ACHN (cell line): ENCODE measurements at regions not wholly inside any gene's neighbourhood (a gene's known extent, or its start where the extent isn't known, plus 50 kb on each side); places are given as distances from the start of the nearest gene placed in this dataset.

Source experiments
- DNase-seq: peaks from one replicate; pipeline ENCODE4 v3.0.0-alpha.2; 2015
- in situ Hi-C: cut with HindIII; loops from 2 replicates; pipeline ENCODE4 v1.10.0; 2017; ENCODE audit warnings: low sequenced_read_pairs, low pct_ligation_motif_present, low pct_unique_long_range_greater_than_20kb

DNA sequence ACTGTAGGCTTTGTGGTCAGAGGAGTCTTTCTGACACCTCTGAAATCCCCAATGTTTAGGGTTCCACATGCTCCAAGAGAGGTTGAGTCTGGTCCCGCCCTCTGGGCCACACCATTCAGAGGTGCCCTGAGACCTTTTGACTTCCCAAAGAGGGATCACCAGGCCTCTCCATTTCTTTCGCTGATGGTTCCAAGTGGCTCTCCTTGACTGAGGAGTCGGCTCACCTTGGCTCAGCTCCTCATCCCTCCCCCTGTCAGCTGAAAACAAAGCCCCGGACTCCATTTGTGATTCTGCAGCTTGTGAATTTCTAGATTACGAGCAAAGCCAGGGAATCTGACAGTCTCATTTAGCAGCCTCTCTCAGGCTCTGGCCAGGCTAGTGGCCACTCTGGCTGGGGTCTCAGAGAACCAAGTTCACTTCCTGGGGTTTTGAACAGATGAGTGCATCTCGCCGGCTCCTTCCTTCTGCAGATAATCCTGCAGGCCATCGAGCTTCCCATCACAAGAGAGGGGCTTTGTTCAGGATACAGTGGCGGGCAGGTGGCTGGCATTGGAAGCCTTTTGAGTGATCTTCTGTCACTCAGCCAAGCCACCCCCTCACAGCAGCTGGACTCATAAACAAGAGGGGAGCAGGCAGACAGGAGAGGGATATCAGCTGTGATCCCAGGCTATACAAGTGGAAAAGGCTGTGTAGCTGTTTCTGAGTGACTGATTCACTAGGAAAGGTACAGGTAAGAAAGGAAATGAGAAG is 102.9 kb downstream of the TRIM29 start:
- no peak for DNase-seq
- in situ Hi-C loops, result no loop called here

DNA sequence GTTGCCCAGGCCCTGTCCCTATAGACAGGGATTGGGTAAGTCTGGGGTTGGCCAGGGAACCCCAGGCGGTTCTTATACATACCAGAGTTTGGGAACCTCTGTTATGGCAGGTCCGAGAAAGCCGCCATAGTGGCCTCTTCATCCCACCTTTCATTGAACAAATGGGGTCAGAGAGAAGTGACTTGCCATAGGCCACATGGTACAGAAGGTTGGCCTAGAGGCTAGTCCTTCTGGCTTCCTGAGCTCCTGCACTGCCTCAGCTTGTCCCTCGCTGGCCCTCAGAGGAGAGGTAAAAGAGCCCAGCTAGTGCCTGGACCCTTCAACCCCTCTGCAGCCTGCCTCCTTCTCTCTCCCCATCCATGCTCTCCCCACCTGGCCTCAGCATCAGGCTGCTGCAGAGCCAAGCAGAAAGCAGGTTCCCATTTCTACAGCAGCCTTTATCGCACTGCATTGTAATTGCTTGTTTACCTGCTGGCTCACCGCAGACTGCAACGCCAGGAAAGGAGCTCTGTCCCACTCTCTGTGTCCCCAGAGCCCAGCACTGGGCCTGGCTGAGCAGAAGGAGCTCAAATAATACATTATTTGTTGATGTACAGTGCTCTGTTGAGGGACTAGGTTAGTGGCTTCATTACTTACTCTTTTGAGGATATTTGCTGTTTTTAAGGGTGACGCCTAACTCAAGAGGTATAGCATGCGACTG is 103.6 kb downstream of the TRIM29 start:
- in situ Hi-C loops, result no loop called here
- DNase-seq, result no peak

DNA sequence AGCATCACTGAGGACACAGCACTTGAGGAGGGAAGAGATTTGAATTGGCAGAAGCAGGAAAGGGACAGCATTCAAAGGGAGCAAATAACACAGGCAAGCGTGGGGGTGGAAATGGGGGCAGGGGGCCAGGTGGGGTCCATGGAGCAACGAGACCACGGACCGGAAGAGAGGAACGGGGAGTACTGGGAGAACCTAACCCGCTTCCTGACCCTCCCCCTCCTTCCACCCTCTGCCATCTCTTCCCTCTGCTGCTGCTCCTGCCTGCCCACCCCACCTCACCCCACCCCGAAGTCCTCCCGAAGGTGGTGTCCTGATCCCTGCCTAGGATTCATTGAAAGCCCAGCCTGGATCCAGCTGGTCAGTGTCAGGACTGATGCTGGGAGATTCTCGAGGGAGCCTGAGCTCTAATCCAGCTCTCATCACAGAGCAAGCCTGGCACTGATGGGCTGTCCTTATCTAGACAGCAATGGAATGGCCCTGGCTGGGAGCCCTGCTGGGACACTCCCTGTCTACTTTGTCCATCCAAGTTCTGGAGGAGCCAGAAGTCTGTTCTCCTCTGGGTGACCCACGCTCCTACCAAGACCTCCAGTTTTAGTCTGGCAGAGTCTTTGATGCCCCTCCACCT is 105.0 kb downstream of the TRIM29 start:
- in situ Hi-C loops, result no loop called here

DNA sequence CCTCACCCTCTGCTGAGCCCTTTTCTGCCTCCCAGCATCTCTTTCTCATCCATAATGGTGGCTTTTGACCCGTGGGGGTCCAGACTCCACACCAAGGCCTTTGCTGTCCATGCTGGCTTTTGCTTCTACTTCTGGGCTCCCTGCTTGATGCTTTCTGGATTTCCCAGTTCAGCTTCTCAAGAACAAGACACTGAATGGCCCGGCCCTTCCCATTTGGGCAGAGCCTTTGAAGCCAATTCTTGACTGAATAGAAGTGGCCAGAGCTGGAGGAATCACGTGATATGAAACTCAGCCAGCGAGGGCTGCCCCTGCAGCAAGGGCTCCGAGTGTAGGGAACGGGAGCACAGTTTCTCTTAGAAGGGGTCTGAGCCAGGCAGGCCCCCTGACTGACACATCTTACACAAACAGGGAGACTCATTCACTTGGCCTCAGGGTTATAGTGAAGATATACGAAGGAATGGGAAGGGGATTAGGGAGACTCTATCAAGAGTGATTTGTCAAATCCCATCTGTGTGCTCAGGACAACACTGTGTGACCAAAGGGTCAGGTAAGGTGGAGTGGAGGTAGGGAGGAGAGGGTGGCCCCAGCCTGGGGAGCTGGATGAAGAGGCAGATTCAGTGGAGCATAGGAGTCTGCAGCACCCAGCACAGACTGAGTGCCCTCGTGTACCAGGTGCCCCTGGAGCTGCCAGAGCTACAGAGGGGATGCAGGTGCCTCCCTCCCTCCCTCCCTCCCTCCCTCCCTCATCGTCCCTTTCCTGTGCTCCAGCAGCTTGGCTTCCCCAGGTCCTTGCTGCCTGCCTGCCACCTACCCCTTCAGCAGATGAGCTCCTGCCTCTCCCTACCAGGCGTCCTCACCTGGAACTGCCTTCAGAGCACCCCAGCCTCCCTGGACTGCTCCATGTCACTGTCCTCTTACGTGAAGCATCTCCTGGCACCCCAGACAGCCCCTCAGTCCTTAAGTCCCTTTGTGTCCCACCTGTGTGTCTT is 106.0 kb downstream of the TRIM29 start:
- in situ Hi-C loops, result no loop called here
- DNase-seq, result no peak

More for the DNA sequence above, 105.0 kb downstream of the TRIM29 start:
- DNase-seq, result no peak

DNA sequence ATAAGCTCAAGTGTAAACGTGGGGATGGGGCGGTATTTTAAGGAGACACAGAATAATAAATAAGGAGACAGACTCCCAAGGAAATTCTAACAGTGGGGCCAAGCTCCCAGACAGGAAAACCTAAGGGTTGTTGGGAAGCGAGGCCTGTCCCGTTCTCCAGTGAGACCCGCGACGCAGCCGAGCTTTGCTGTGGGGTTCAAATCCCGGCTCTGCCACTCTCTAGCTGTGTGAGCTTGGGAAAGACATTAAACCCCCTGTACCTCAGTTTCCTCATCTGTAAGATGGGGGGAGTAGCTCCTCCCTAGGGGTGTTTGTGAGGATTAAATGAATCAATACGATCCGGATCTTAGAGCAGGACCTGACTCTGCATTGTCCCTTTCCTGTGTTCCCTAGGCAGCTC is 106.8 kb downstream of the TRIM29 start:
- DNase-seq, result no peak
- in situ Hi-C loops, result no loop called here

DNA sequence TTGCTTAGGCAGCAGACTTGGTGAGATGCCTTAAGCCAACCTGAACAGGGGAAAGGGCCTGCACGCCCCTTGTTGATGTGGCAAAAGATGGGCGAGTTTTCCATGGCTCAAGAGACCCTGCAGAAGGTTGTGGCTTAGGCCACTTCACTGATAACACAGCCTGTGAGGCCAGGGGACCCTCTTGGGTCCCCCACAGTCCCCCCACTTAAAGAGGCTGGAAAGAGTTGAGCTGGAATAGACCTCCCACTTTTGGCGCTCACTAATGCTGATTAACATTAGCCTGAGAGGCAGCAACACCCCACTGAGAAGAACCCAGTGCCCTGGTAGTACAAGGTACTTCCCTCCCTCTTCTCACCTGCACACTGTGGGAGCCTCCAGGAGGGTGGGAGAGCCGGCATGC is 107.5 kb downstream of the TRIM29 start:
- DNase-seq, result no peak
- in situ Hi-C loops, result no loop called here

DNA sequence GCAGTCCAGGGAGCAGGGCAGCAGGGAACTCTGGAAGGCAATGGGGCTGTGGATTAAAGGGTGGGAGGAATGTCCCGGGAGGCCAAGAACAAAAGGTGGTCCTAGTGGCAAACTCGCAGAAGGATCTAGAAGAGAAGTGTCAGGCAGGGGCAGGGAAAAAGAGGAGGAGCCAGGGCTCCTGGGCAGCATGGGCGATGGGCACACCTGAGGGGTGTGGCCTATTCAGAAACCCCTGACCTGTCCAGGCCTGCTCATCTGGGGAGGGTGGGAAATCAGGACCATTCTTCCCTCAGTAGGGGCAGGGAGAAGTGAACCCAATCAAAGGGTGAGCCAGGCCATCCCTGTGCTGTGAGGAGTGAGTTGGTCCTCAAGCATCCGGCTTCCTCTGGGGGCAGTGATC is 108.6 kb downstream of the TRIM29 start:
- in situ Hi-C loops, result no loop called here
- no peak for DNase-seq

DNA sequence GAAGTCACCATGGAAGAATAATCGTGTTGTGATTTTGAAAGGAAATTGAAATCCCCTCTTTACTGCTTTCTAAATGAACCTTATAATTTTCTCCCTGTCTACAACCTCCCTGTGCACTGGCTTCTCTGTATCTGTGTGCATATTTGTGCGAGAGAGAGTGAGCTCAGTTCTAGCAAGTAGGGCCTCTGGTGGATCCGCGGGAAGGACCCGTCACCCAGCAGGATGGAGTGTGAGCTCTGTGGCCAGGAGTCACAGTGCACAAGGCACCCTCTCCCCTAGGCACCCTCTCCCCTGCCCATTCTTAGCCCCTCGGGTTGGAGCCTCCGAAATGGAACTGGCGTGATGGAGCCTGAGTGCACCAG is 109.0 kb downstream of the TRIM29 start:
- no peak for DNase-seq
- in situ Hi-C loops, result no loop called here

DNA sequence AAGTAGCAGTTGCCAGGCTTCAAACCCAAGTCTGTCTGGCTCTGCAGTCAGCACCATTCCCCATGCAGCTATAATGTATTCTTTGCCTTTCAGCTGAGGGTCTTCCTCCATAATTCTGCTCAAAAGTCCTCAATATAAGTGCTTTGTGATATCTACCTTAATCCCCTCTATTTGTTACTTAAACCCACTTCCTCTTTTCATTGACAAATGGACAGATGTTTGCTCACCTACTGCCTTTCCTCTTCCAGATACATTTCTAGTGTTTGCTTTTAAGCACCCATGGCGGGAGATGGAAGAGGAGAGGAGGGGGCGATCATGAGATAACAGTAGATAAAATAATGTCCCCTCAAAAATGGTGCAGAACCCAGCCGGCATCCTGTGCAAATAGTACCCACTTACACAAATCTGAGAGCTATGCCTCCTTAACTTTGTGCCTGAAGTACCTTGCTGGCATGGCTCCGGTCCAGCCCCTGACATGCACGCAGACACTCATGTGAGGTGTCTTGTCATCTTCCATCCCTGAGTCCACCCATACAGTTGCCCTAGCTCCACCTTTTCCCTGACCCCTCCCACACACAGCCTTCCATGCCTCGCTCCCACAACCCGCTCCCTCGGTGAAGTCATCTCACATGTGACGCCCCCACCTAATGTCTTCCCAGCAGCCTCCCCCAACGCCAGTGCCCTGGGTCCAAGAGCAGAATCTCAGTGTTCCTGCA is 109.6 kb downstream of the TRIM29 start:
- in situ Hi-C loops, result no loop called here

DNA sequence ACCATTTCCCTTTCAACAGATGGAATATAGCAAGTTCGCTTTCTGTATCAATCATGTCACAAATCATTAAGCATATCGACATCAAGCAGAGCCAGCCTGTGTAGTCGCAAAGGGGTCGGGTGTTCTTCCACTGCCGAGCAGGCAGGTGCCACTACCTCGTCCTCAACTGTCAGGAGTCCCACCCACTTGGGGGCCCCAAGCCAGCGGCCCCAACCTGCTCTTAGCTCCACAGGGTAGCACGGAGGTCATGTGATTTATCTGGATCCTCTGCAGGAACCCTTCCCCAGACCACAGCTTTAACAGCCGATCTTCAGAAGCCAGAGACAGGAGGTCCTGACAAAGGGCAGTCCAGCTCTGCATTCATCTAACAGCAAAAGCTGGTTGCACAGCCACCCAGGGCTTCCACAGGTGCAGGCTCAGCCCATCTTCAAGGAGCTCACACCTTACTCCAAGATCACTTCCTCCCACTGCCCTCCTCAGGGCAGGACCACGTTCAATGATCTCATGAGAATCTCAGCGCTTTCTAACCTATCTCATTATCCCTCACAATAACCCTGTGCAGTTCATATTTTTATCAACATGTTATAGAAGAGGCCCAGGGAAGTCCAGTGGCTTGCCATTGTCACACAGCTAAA is 110.2 kb downstream of the TRIM29 start:
- DNase-seq, result no peak
- in situ Hi-C loops, result no loop called here

More for the DNA sequence above, 109.6 kb downstream of the TRIM29 start:
- DNase-seq, result no peak

DNA sequence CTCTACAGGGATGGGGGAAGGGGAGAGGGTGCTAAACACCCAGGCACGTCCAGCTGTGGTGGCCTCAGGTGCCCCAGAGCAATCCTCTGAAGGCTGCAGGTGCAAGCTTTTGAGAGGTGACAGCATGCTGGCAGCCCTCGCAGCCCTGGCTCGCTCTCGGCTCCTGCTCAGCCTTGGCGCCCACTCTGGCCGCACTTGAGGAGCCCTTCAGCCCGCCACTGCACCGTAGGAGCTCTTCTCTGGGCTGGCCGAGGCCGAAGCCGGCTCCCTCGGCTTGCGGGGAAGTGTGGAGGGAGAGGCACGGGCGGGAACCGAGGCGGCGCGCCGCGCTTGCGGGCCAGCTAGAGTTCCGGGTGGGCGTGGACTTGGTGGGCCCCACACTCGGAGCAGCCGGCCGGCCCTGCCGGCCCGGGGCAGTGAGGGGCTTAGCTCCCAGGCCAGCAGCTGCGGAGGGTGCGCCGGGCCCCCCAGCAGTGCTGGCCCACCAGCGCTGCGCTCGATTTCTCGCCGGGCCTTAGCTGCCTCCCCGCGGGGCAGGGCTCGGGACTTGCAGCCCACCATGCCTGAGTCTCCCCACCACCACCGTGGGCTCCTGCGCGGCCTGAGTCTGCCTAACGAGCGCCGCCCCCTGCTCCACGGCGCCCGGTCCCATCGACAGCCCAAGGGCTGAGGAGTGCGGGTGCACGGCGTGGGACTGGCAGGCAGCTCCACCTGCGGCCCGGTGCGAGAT is 112.1 kb downstream of the TRIM29 start:
- in situ Hi-C loops, result no loop called here
- no peak for DNase-seq

DNA sequence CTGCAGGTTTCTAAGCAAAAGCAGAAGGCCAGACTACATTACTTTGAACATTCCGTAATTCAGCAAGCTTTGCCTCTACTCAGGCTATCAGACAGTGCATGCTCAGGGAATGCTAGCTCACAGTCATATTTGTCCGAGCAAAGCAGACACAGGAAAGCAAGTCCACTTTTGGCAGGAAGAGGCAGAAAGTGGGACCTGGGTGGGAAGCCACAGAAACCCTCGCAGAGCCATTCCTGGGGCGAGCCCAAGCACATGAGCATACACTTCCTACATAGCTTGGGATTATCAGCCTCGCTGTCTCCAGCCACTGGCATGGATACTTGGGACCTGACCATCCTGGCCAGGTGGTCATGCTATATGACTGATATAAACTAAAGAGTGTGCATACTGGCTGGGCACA is 113.3 kb downstream of the TRIM29 start:
- in situ Hi-C loops, result no loop called here
- no peak for DNase-seq

DNA sequence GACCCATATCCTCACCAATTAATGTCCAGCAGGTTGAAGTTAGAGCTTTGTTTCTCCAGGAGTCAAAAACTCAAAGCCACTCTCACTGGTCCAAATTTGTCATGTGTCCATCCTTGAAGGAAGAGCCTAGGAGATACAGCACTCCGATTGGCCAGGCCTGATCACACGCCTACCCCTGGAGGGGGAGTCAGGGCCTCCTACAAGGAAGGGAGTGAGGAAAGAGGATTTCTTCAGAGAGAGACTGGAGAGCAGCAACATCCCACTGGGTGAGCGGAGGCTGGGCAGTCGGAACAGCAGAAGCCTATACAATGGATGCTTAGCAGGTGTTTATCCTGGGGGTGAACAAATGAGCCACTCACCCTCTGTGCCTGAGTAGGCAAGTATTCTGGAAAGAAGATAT is 113.9 kb downstream of the TRIM29 start:
- no peak for DNase-seq
- in situ Hi-C loops, result no loop called here

DNA sequence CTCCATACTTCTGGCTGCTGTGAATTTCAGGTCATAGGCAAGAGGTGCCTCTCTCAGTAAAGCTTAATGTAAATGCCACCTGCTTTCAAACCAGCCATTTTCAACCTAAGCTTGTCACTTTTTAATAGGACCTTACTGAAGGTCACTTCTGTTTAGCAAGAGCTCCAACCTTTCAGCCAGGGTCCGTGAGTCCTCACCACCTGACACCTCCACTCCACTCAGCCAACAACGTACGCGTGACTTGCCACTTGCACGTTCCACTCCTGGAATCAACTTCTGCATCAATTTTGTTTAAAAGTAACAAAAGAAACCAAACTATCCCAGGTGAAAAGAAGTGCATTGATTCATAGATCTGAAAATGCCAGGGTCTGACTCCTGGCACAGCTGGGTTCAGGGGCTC is 114.4 kb downstream of the TRIM29 start:
- no peak for DNase-seq
- in situ Hi-C loops, result no loop called here

DNA sequence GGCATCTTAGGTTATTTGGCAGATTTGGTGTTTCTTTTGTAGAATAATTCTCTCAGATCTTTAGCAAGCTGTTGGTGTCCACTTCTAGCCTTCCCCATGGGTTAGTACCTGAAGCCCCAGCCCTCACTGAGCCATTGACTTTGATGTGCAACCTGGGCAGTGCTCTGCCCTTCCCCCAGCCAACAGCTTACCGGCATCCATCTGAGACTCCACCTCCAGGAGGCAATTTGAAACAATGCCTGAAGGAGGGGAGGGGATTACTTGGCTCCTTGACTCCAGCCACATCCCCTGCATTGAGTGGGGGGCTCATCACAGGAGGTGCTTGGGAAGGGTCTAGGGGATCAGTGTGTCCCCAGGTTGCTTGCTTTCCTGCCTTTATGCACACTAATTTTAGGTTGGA is 114.8 kb downstream of the TRIM29 start:
- DNase-seq, result no peak
- in situ Hi-C loops, result no loop called here

DNA sequence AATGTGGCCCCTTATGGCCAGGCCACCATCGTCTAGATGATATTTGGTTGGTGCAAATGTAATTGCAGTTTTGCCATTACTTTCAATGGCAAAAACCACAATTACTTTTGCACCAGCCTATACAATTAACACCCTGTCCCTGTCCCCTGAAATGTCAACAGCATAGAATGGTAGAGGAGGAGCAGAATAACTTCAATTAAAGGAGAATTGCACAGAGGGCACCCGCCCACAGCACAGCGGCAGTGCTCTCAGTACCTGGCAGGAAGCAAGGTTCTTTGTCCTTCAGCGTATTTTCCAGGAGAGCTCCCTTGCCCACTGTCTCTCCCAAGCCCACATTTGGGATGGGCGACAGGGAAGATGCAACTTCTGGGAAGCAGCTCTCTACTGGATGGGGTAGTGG is 115.3 kb downstream of the TRIM29 start:
- no peak for DNase-seq
- in situ Hi-C loops, result no loop called here

DNA sequence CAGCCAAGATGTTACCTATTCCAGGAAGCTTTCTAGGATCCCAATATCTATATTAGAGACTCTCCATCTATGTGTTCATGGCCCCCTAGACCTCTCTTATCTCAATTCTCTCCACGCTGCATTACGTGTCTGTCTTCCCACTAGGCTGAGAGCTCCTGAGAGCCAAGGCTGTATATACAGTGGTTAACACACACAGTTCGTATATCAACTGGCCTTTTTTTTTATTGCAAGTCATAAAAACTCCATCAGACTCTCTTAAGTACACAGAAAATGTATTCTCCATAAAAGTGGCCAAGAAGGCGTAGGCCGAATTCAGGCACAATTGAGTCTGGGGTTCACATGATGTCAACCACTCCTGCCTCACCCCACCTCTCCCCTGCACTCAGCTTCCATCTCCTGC is 115.9 kb downstream of the TRIM29 start:
- in situ Hi-C loops, result no loop called here
- no peak for DNase-seq
